Liver (tissue), 3 donors: ENCODE measurements at regions not wholly inside any gene's neighbourhood (a gene's known extent, or its start where the extent isn't known, plus 50 kb on each side); places are given as distances from the start of the nearest gene placed in this dataset.

Experiments
- REST ChIP-seq: IDR thresholded peaks from 2 replicates; pipeline ENCODE4 v1.6.1; 2016; ENCODE audit warnings: antibody characterized with exemption, mild to moderate bottlenecking
- SP1 ChIP-seq: IDR thresholded peaks from 2 replicates; pipeline ENCODE4 v1.6.1; 2018; ENCODE audit warnings: antibody characterized with exemption, mild to moderate bottlenecking
- YY1 ChIP-seq: IDR thresholded peaks from 2 replicates; pipeline ENCODE4 v1.6.1; 2016; ENCODE audit warnings: antibody characterized with exemption, mild to moderate bottlenecking
- TF ChIP-seq, protein P1 (sequence below): fragments of 150-350 bp; IDR thresholded peaks from 2 replicates; pipeline ENCODE4 v1.5.1; 2017; ENCODE audit warnings: improper control_type of control experiment, low read depth, low read length; ENCODE audit not compliant: missing input control
- donor health status: healthy.
- donor health status: healthy.

DNA sequence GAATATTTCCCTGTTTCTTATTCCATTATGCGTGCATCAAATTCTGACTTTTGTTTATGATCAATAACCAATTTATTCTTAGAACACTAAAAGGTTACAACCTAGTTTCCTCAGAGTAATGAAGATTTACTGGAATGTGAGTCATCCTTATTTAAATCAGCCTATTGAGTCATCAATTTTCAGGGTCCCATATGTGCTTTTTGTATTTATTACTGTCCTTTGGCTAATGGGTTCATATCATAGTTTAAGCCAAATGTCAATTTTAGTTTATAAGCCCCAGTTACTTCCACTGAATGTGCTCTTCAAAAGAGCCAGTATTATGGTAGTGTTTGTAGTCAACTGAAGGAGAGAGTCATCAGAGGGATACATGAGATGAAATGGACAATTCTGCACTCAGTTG is 359.2 kb downstream of the PRR16 start:
- TF ChIP-seq, protein P1, sequence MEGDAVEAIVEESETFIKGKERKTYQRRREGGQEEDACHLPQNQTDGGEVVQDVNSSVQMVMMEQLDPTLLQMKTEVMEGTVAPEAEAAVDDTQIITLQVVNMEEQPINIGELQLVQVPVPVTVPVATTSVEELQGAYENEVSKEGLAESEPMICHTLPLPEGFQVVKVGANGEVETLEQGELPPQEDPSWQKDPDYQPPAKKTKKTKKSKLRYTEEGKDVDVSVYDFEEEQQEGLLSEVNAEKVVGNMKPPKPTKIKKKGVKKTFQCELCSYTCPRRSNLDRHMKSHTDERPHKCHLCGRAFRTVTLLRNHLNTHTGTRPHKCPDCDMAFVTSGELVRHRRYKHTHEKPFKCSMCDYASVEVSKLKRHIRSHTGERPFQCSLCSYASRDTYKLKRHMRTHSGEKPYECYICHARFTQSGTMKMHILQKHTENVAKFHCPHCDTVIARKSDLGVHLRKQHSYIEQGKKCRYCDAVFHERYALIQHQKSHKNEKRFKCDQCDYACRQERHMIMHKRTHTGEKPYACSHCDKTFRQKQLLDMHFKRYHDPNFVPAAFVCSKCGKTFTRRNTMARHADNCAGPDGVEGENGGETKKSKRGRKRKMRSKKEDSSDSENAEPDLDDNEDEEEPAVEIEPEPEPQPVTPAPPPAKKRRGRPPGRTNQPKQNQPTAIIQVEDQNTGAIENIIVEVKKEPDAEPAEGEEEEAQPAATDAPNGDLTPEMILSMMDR, result no peak
- no peak for TF ChIP-seq SP1
- no peak for TF ChIP-seq REST
- no peak for TF ChIP-seq YY1
